ENCODE measurements at regions not wholly inside any gene's neighbourhood (a gene's known extent, or its start where the extent isn't known, plus 50 kb on each side); places are given as distances from the start of the nearest gene placed in this dataset.

GRCh38 chr9:117464941-117465616 lies 50.2 kb upstream of the ASTN2 start:
- no peak overlapping the region for H2BK15ac ChIP-seq (ENCODE audit: low read length)
- H3K4me3 ChIP-seq (ENCODE audit: extremely low read depth in 1 of 4, insufficient read depth in 2 of 4, low read depth in 3 of 4, low read length in 4 of 4), result no peak overlapping the region
- no peaks in the 10 kb centered on the region for H4K20me1 ChIP-seq (replicated peaks in 1 of 2; ENCODE audit: control insufficient read depth in 1 of 2, insufficient read depth in 2 of 2, low read length in 2 of 2)
- H2BK5ac ChIP-seq (ENCODE audit: low read depth, low read length), result no peak overlapping the region
- ChIA-PET POLR2A (ENCODE audit: partially characterized antibody) (no interaction called here), CTCF (ENCODE audit: partially characterized antibody) (interaction anchor here (0.5 to 1.0 kb wide), 2 partner anchors 301 to 414 kb away, joined by 3 read pairs; no protein-coding TSS in a partner anchor)
- WGBS, 2 experiments (ENCODE audit: extremely low coverage in 1 of 2, insufficient coverage in 1 of 2, insufficient read length in 1 of 2, insufficient replicate concordance in 2 of 2, low coverage in 1 of 2, low lambda C conversion rate in 2 of 2, missing lambda C conversion rate in 1 of 2), result 88% methylated on average over 1 of the region's 1 CpG; no CpG with 5 or more reads in 1 of the 2 experiments
- no peak overlapping the region for H3K23ac ChIP-seq (ENCODE audit: insufficient read length)
- H3K79me2 ChIP-seq (ENCODE audit: control insufficient read depth in 1 of 2, insufficient read depth in 2 of 2, low read length in 2 of 2), result no peaks in the 10 kb centered on the region
- H2AK5ac ChIP-seq (ENCODE audit: low read depth, low read length), result no peak overlapping the region
- no peak overlapping the region for H4K5ac ChIP-seq (ENCODE audit: insufficient read length, low read depth, low read length)
- H3K79me1 ChIP-seq (ENCODE audit: low read depth, low read length), result no peaks in the 10 kb centered on the region
- TF ChIP-seq JUND (IDR thresholded peaks at IDR 0.05; ENCODE audit: low read length) (no peak), SUZ12 (IDR thresholded peaks at IDR 0.05; ENCODE audit: low read length) (no peak), TEAD4 (IDR thresholded peaks at IDR 0.05; ENCODE audit: low read depth, low read length) (no peak), RNF2 (IDR thresholded peaks at IDR 0.05; ENCODE audit: borderline replicate concordance, low read depth, low read length, missing control alignments, poor library complexity, severe bottlenecking) (no peak), POU5F1 (IDR thresholded peaks at IDR 0.05; ENCODE audit: low read depth, low read length) (no peak), JUN (IDR thresholded peaks at IDR 0.05; ENCODE audit: low read depth, low read length) (no peak), CHD2 (IDR thresholded peaks at IDR 0.05; ENCODE audit: low read length) (no peak), CTBP2 (IDR thresholded peaks at IDR 0.05; ENCODE audit: borderline replicate concordance, insufficient read depth, insufficient read length, low read length) (no peak), GTF2F1 (IDR thresholded peaks at IDR 0.05; ENCODE audit: borderline replicate concordance, low read depth, low read length) (no peak), E2F6 (IDR thresholded peaks at IDR 0.05) (no peak), KDM5A (IDR thresholded peaks at IDR 0.05; ENCODE audit: low read length) (no peak), YY1 (IDR thresholded peaks at IDR 0.05; ENCODE audit: low read depth, low read length) (no peak)
- H3K4ac ChIP-seq (replicated peaks; ENCODE audit: insufficient read length, low read depth, low read length), result no peak overlapping the region
- H3K36me3 ChIP-seq (ENCODE audit: control insufficient read depth in 2 of 4, insufficient read depth in 4 of 4, low read length in 3 of 4), result no peaks in the 10 kb centered on the region
- no peaks in the 10 kb centered on the region for H3K4me1 ChIP-seq (replicated peaks in 1 of 4; ENCODE audit: control insufficient read depth in 3 of 4, insufficient read depth in 4 of 4, low read length in 3 of 4)
- no peak for DNase-seq (ENCODE audit: low read depth in 1 of 2, low spot score in 2 of 2)
- H3K56ac ChIP-seq (replicated peaks; ENCODE audit: insufficient read length, low read depth, low read length), result no peak overlapping the region
- H3K27ac ChIP-seq (ENCODE audit: low read depth, low read length), result no peak overlapping the region
- H2AFZ ChIP-seq (ENCODE audit: low read length), result no peak overlapping the region
- no peak overlapping the region for H3K14ac ChIP-seq (ENCODE audit: insufficient read length)
- no peak overlapping the region for H2BK120ac ChIP-seq (replicated peaks; ENCODE audit: low read depth, low read length)
- H2BK20ac ChIP-seq (ENCODE audit: low read length), result no peak overlapping the region
- FAIRE-seq, result no peak
- H4K91ac ChIP-seq (replicated peaks; ENCODE audit: insufficient read length, low read length), result no peak overlapping the region
- no peak overlapping the region for H2BK12ac ChIP-seq (ENCODE audit: low read depth, low read length)
- no peak overlapping the region for H4K8ac ChIP-seq (ENCODE audit: extremely low read depth, insufficient read depth, low read length)
- no peaks in the 10 kb centered on the region for H3K23me2 ChIP-seq (ENCODE audit: low read depth, low read length)
- H3K27me3 ChIP-seq (replicated peaks in 1 of 4; ENCODE audit: control insufficient read depth in 3 of 4, extremely low read depth in 1 of 4, insufficient read depth in 3 of 4, low read length in 3 of 4), result no peaks in the 10 kb centered on the region
- H3K18ac ChIP-seq (ENCODE audit: extremely low read depth, low read length), result no peak overlapping the region
- no peaks in the 10 kb centered on the region for H3K9me3 ChIP-seq (ENCODE audit: insufficient read depth in 2 of 2, low read depth in 1 of 2, low read length in 1 of 2)
- no peak overlapping the region for H3K4me2 ChIP-seq (ENCODE audit: insufficient read depth in 1 of 2, low read depth in 2 of 2, low read length in 2 of 2)
- no peak overlapping the region for H3K9ac ChIP-seq (replicated peaks in 1 of 4; ENCODE audit: extremely low read depth in 1 of 4, low read depth in 3 of 4, low read length in 3 of 4)
